OCI-LY7 (cell line): ENCODE measurements at regions not wholly inside any gene's neighbourhood (a gene's known extent, or its start where the extent isn't known, plus 50 kb on each side); places are given as distances from the start of the nearest gene placed in this dataset.

Experiments used
- BruUV-seq: library from RNA; stranded (reverse); fragments of 400-500 nt; replicated peaks from 2 replicates; lab custom pipeline; 2021; lab: Mats Ljungman, UMichigan
- CTCF ChIA-PET: fragments of 300-600 bp; sonication (Branson Sonifier 250); formaldehyde crosslinking; loops from one replicate; lab custom pipeline; 2022; ENCODE audit warnings: antibody characterized with exemption; ENCODE audit not compliant: unreplicated experiment; lab: Charles Lee
- POLR2A ChIA-PET: fragments of 300-600 bp; sonication (Branson Sonifier 250); formaldehyde crosslinking; loops from one replicate; lab custom pipeline; 2022; ENCODE audit warnings: antibody characterized with exemption; lab: Charles Lee
- DNase-seq: peaks from one replicate; pipeline ENCODE4 v3.0.0-alpha.2; 2015; ENCODE audit warnings: low spot score
- H2AFZ ChIP-seq: fragments of 200-600 bp; sonication (generic), shearing (Covaris generic); 2 replicates; pipeline ENCODE4 v1.6.1; 2014; ENCODE audit warnings: mild to moderate bottlenecking, antibody characterized with exemption, low read length, moderate library complexity
- H3K27ac ChIP-seq: fragments of 200-600 bp; sonication (generic); 2 replicates; pipeline ENCODE4 v1.5.1; 2014; ENCODE audit warnings: mixed run types, low read depth, mild to moderate bottlenecking, moderate library complexity, low read length, inconsistent platforms; ENCODE audit not compliant: poor library complexity, severe bottlenecking
- H3K36me3 ChIP-seq: fragments of 200-600 bp; sonication (generic); 2 replicates; pipeline ENCODE4 v1.6.1; 2014; ENCODE audit warnings: mild to moderate bottlenecking, antibody characterized with exemption, low read length, moderate library complexity, mixed read lengths; ENCODE audit not compliant: insufficient read depth
- H3K4me1 ChIP-seq: fragments of 200-600 bp; sonication (generic); 2 replicates; pipeline ENCODE4 v1.5.1; 2014; ENCODE audit warnings: mild to moderate bottlenecking, low read length; ENCODE audit not compliant: insufficient read depth, poor library complexity, severe bottlenecking
- H3K4me2 ChIP-seq: fragments of 200-600 bp; sonication (generic); 2 replicates; pipeline ENCODE4 v1.6.1; 2014; ENCODE audit warnings: mild to moderate bottlenecking, low read length
- H3K4me3 ChIP-seq: fragments of 200-600 bp; sonication (generic); 2 replicates; pipeline ENCODE4 v1.5.1; 2014; ENCODE audit warnings: mild to moderate bottlenecking, low read depth, low read length; ENCODE audit not compliant: poor library complexity, severe bottlenecking
- H3K79me2 ChIP-seq: fragments of 200-600 bp; sonication (generic); 2 replicates; pipeline ENCODE4 v1.6.1; 2016; ENCODE audit warnings: low read depth, mild to moderate bottlenecking, low read length, moderate library complexity, mixed read lengths; ENCODE audit not compliant: insufficient read depth
- H3K9me2 ChIP-seq: fragments of 200-600 bp; sonication (generic); 2 replicates; pipeline ENCODE4 v1.6.1; 2016; ENCODE audit warnings: mild to moderate bottlenecking, low read length, mixed read lengths; ENCODE audit not compliant: insufficient read depth
- H3K9me3 ChIP-seq: fragments of 200-600 bp; sonication (generic); 2 replicates; pipeline ENCODE4 v1.6.1; 2014; ENCODE audit warnings: mild to moderate bottlenecking, mixed run types, low read length, mixed read lengths
- H4K20me1 ChIP-seq: fragments of 200-600 bp; sonication (generic); 2 replicates; pipeline ENCODE4 v1.6.1; 2014; ENCODE audit warnings: mild to moderate bottlenecking, antibody characterized with exemption, low read length, moderate library complexity, mixed read lengths; ENCODE audit not compliant: insufficient read depth
- CTCF ChIP-seq: fragments of 200-600 bp; sonication (generic); conservative IDR thresholded peaks from 2 replicates; pipeline ENCODE4 v1.5.1; 2014; ENCODE audit warnings: mild to moderate bottlenecking, antibody characterized with exemption, low read length, moderate library complexity, mixed read lengths
- EZH2phosphoT487 ChIP-seq: fragments of 200-600 bp; sonication (generic); IDR thresholded peaks from 2 replicates; pipeline ENCODE4 v1.6.1; 2018; ENCODE audit warnings: low read depth, borderline replicate concordance, mild to moderate bottlenecking, mixed run types, antibody characterized with exemption, low read length, moderate library complexity, mixed read lengths
- intact Hi-C: fragments of 100-400 bp; cut with micrococcal nuclease; formaldehyde crosslinking; loops from one replicate; pipeline ENCODE4 v1.10.0; 2022; ENCODE audit not compliant: unreplicated experiment

- TF ChIP-seq EZH2phosphoT487 (no peak), CTCF (no peak)
- POLR2A ChIA-PET: no interaction called here
- Histone ChIP-seq H3K9me2 (no peaks in the 10 kb centered on the region), H3K27ac (no peak overlapping the region), H3K79me2 (no peaks in the 10 kb centered on the region), H3K4me3 (no peak overlapping the region), H3K4me2 (no peak overlapping the region), H3K4me1 (no peaks in the 10 kb centered on the region), H3K9me3 (no peaks in the 10 kb centered on the region), H4K20me1 (no peaks in the 10 kb centered on the region), H2AFZ (no peak overlapping the region), H3K36me3 (no peaks in the 10 kb centered on the region)
- DNase-seq: no peak
- CTCF ChIA-PET: no interaction called here
- no TSS peak for BruUV-seq
- intact Hi-C loops: no loop called here
Observed at GRCh38 chr3:145721273-145721805, 439.6 kb downstream of the PLOD2 start.

GRCh38 chr3:145721815-145722214 lies 439.2 kb downstream of the PLOD2 start:
- H3K4me1 ChIP-seq: no peaks in the 10 kb centered on the region
- no peaks in the 10 kb centered on the region for H3K36me3 ChIP-seq
- TF ChIP-seq EZH2phosphoT487 (no peak), CTCF (no peak)
- intact Hi-C loops: no loop called here
- H3K79me2 ChIP-seq: no peaks in the 10 kb centered on the region
- DNase-seq: no peak
- no peak overlapping the region for H2AFZ ChIP-seq
- no peak overlapping the region for H3K4me2 ChIP-seq
- H3K9me2 ChIP-seq: no peaks in the 10 kb centered on the region
- no peaks in the 10 kb centered on the region for H4K20me1 ChIP-seq
- no peaks in the 10 kb centered on the region for H3K9me3 ChIP-seq
- ChIA-PET POLR2A (no interaction called here), CTCF (no interaction called here)
- BruUV-seq: no TSS peak
- no peak overlapping the region for H3K27ac ChIP-seq
- no peak overlapping the region for H3K4me3 ChIP-seq

GRCh38 chr3:145727476-145727875 lies 433.5 kb downstream of the PLOD2 start:
- Histone ChIP-seq H3K36me3 (no peaks in the 10 kb centered on the region), H2AFZ (no peak overlapping the region), H3K4me3 (no peak overlapping the region), H3K4me1 (no peaks in the 10 kb centered on the region), H3K79me2 (no peaks in the 10 kb centered on the region), H3K9me2 (no peaks in the 10 kb centered on the region), H3K9me3 (no peaks in the 10 kb centered on the region), H4K20me1 (no peaks in the 10 kb centered on the region), H3K27ac (no peak overlapping the region), H3K4me2 (no peak overlapping the region)
- no peak for DNase-seq
- BruUV-seq: no TSS peak
- CTCF ChIA-PET: no interaction called here
- POLR2A ChIA-PET: interaction anchor here (0.7 to 1.2 kb wide), 2 partner anchors 11 to 28 kb away, joined by 3 read pairs; no protein-coding TSS in a partner anchor
- TF ChIP-seq CTCF (no peak), EZH2phosphoT487 (no peak)
- intact Hi-C loops: no loop called here
